ENCODE measurements at regions not wholly inside any gene's neighbourhood (a gene's known extent, or its start where the extent isn't known, plus 50 kb on each side); places are given as distances from the start of the nearest gene placed in this dataset.

- in situ Hi-C loops (cut with MboI; ENCODE audit: low sequenced_read_pairs) (no loop called here), dilution Hi-C loops (cut with HindIII; ENCODE audit: low sequenced_read_pairs, unreplicated experiment) (no loop called here), intact Hi-C loops (cut with micrococcal nuclease) (no loop called here)
- no peak overlapping the region for H3K14ac ChIP-seq (replicated peaks; ENCODE audit: low read depth, low read length)
- H3K4me1 ChIP-seq (ENCODE audit: control insufficient read depth, insufficient read depth, low read length) = no peaks in the 10 kb centered on the region
- H4K20me1 ChIP-seq (ENCODE audit: insufficient read depth, low read length) = no peaks in the 10 kb centered on the region
- H3K23ac ChIP-seq (ENCODE audit: low read depth, low read length) = no peak overlapping the region
- H2AK9ac ChIP-seq (replicated peaks; ENCODE audit: low read depth, low read length, poor library complexity) = no peak overlapping the region
- no peak for DNase-seq
- POLR2A ChIA-PET (ENCODE audit: unreplicated experiment) = no interaction called here
- H3K4ac ChIP-seq (ENCODE audit: low read depth, low read length) = no peak overlapping the region
- no peak overlapping the region for H4K91ac ChIP-seq (ENCODE audit: insufficient read depth, low read depth, low read length)
- H4K5ac ChIP-seq (ENCODE audit: low read depth, low read length) = no peak overlapping the region
- no peaks in the 10 kb centered on the region for H3K9me3 ChIP-seq (ENCODE audit: control insufficient read depth, insufficient read depth, low read length)
- BruUV-seq (replicated peaks) = no TSS peak
- no peaks in the 10 kb centered on the region for H3K27me3 ChIP-seq (ENCODE audit: control insufficient read depth, insufficient read depth, low read length)
- H3K56ac ChIP-seq (ENCODE audit: extremely low read depth, insufficient read depth, low read length) = no peak overlapping the region
- H3K4me2 ChIP-seq (ENCODE audit: low read depth, low read length) = no peak overlapping the region
- no peak overlapping the region for H4K8ac ChIP-seq (ENCODE audit: low read depth in 2 of 2, low read length in 2 of 2)
- H2BK20ac ChIP-seq (ENCODE audit: low read depth, low read length) = no peak overlapping the region
- no peak overlapping the region for H3K4me3 ChIP-seq (ENCODE audit: insufficient read depth, low read depth, low read length)
- no peaks in the 10 kb centered on the region for H3K79me1 ChIP-seq (ENCODE audit: low read depth in 1 of 2, low read length in 2 of 2)
- no peak overlapping the region for H3K18ac ChIP-seq (ENCODE audit: low read depth, low read length)
- TF ChIP-seq BHLHE40 (IDR thresholded peaks at IDR 0.05; ENCODE audit: low read depth, low read length) (no peak), CHD1 (IDR thresholded peaks at IDR 0.05; ENCODE audit: low read depth, low read length) (no peak), MXI1 (IDR thresholded peaks at IDR 0.05; ENCODE audit: borderline replicate concordance, low read depth, low read length) (no peak), CTCF (conservative IDR thresholded peaks at IDR 0.05; ENCODE audit: low read depth, low read length) (no peak), MAZ (IDR thresholded peaks at IDR 0.05; ENCODE audit: borderline replicate concordance, low read depth, low read length) (no peak), RFX5 (IDR thresholded peaks at IDR 0.05; ENCODE audit: low read depth, low read length) (no peak), POLR2A (IDR thresholded peaks at IDR 0.05; ENCODE audit: low read depth, low read length) (no peak), USF2 (IDR thresholded peaks at IDR 0.05; ENCODE audit: low read depth, low read length) (no peak), FOS (IDR thresholded peaks at IDR 0.05; ENCODE audit: low read depth, low read length) (no peak), CEBPB (IDR thresholded peaks at IDR 0.05; ENCODE audit: low read depth, low read length) (no peak), NFE2L2 (IDR thresholded peaks at IDR 0.05; ENCODE audit: low read depth, low read length) (no peak), ELK1 (IDR thresholded peaks at IDR 0.05; ENCODE audit: borderline replicate concordance, low read depth, low read length) (no peak), RAD21 (IDR thresholded peaks at IDR 0.05; ENCODE audit: low read length) (no peak), SMC3 (IDR thresholded peaks at IDR 0.05; ENCODE audit: low read depth, low read length) (no peak)
- CTCF ChIA-PET = no interaction called here
- no peak overlapping the region for H3K27ac ChIP-seq (ENCODE audit: insufficient read depth, low read length)
- no peak for ATAC-seq (ENCODE audit: low read depth)
- WGBS, 2 experiments (ENCODE audit: extremely low coverage in 2 of 2, insufficient read length in 1 of 2) = no CpG with 5 or more reads among the region's 9 CpGs
- no peak overlapping the region for H3K9ac ChIP-seq (ENCODE audit: low read depth, low read length)
- no peak overlapping the region for H2BK5ac ChIP-seq (ENCODE audit: low read depth, low read length, poor library complexity, severe bottlenecking)
- no peaks in the 10 kb centered on the region for H3K9me1 ChIP-seq (ENCODE audit: insufficient read depth, low read length)
- no peak overlapping the region for H2AK5ac ChIP-seq (ENCODE audit: low read depth, low read length)
- no peak overlapping the region for H2BK15ac ChIP-seq (ENCODE audit: low read depth, low read length)
- H3K36me3 ChIP-seq (ENCODE audit: control insufficient read depth, insufficient read depth, low read length) = no peaks in the 10 kb centered on the region
- no peak overlapping the region for H2BK120ac ChIP-seq (ENCODE audit: low read depth, low read length)
- H2AFZ ChIP-seq (replicated peaks; ENCODE audit: low read length, poor library complexity) = no peak overlapping the region
Observed at GRCh38 chr11:80362563-80363340, 921.9 kb upstream of the TENM4 start.
